NCI-H1694 (cell line): ENCODE measurements at regions not wholly inside any gene's neighbourhood (a gene's known extent, or its start where the extent isn't known, plus 50 kb on each side); places are given as distances from the start of the nearest gene placed in this dataset.

Experiments
- DNase-seq: peaks from one replicate; lab custom pipeline; 2025; lab: John Stamatoyannopoulos, UW

- DNase-seq: no peak
Observed at GRCh38 chr20:19807946-19808330, 49.9 kb downstream of the RIN2 start.

- no peak for DNase-seq
Observed at GRCh38 chr20:19808498-19808897, 50.4 kb downstream of the RIN2 start.

GRCh38 chr20:19809505-19809904, 51.4 kb downstream of the RIN2 start:
- no peak for DNase-seq

- no peak for DNase-seq
Observed at GRCh38 chr20:19811231-19811630, 53.2 kb downstream of the RIN2 start.

- no peak for DNase-seq
Observed at GRCh38 chr20:19812056-19812455, 54.0 kb downstream of the RIN2 start.

- DNase-seq: no peak
Observed at GRCh38 chr20:19812696-19813095, 54.6 kb downstream of the RIN2 start.

GRCh38 chr20:19813846-19814640, 56.0 kb downstream of the RIN2 start:
- DNase-seq: no peak

GRCh38 chr20:19815553-19815991, 57.5 kb downstream of the RIN2 start:
- no peak for DNase-seq

- DNase-seq: no peak
Observed at GRCh38 chr20:19816386-19816785, 58.3 kb downstream of the RIN2 start.

- DNase-seq: no peak
Observed at GRCh38 chr20:19817017-19817416, 59.0 kb downstream of the RIN2 start.

- DNase-seq: no peak
Observed at GRCh38 chr20:19819149-19819548, 61.1 kb downstream of the RIN2 start.

GRCh38 chr20:19820555-19821211, 62.6 kb downstream of the RIN2 start:
- peak; percentile 39 for DNase-seq

GRCh38 chr20:19821606-19822005, 63.5 kb downstream of the RIN2 start:
- no peak for DNase-seq

- no peak for DNase-seq
Observed at GRCh38 chr20:19823216-19823615, 65.2 kb downstream of the RIN2 start.

- DNase-seq: no peak
Observed at GRCh38 chr20:19823971-19824370, 65.9 kb downstream of the RIN2 start.

- no peak for DNase-seq
Observed at GRCh38 chr20:19824861-19825260, 66.8 kb downstream of the RIN2 start.

- no peak for DNase-seq
Observed at GRCh38 chr20:19826179-19826914, 68.3 kb downstream of the RIN2 start.

- no peak for DNase-seq
Observed at GRCh38 chr20:19827818-19828217, 69.8 kb downstream of the RIN2 start.

GRCh38 chr20:19828232-19828631, 70.2 kb downstream of the RIN2 start:
- DNase-seq: no peak

GRCh38 chr20:19830211-19830785, 72.2 kb downstream of the RIN2 start:
- no peak for DNase-seq

- DNase-seq: no peak
Observed at GRCh38 chr20:19832875-19833274, 74.8 kb downstream of the RIN2 start.

GRCh38 chr20:19833395-19833794, 75.3 kb downstream of the RIN2 start:
- no peak for DNase-seq

- DNase-seq: no peak
Observed at GRCh38 chr20:19834287-19834686, 76.2 kb downstream of the RIN2 start.
